OCI-LY7 (cell line): ENCODE measurements at regions not wholly inside any gene's neighbourhood (a gene's known extent, or its start where the extent isn't known, plus 50 kb on each side); places are given as distances from the start of the nearest gene placed in this dataset.

Experiments used
- BruUV-seq: library from RNA; stranded (reverse); fragments of 400-500 nt; replicated peaks from 2 replicates; lab custom pipeline; 2021; lab: Mats Ljungman, UMichigan
- CTCF ChIA-PET: fragments of 300-600 bp; sonication (Branson Sonifier 250); formaldehyde crosslinking; loops from one replicate; lab custom pipeline; 2022; ENCODE audit warnings: antibody characterized with exemption; ENCODE audit not compliant: unreplicated experiment; lab: Charles Lee
- POLR2A ChIA-PET: fragments of 300-600 bp; sonication (Branson Sonifier 250); formaldehyde crosslinking; loops from one replicate; lab custom pipeline; 2022; ENCODE audit warnings: antibody characterized with exemption; lab: Charles Lee
- DNase-seq: peaks from one replicate; pipeline ENCODE4 v3.0.0-alpha.2; 2015; ENCODE audit warnings: low spot score
- H2AFZ ChIP-seq: fragments of 200-600 bp; sonication (generic), shearing (Covaris generic); 2 replicates; pipeline ENCODE4 v1.6.1; 2014; ENCODE audit warnings: mild to moderate bottlenecking, antibody characterized with exemption, low read length, moderate library complexity
- H3K27ac ChIP-seq: fragments of 200-600 bp; sonication (generic); 2 replicates; pipeline ENCODE4 v1.5.1; 2014; ENCODE audit warnings: mixed run types, low read depth, mild to moderate bottlenecking, moderate library complexity, low read length, inconsistent platforms; ENCODE audit not compliant: poor library complexity, severe bottlenecking
- H3K36me3 ChIP-seq: fragments of 200-600 bp; sonication (generic); 2 replicates; pipeline ENCODE4 v1.6.1; 2014; ENCODE audit warnings: mild to moderate bottlenecking, antibody characterized with exemption, low read length, moderate library complexity, mixed read lengths; ENCODE audit not compliant: insufficient read depth
- H3K4me1 ChIP-seq: fragments of 200-600 bp; sonication (generic); 2 replicates; pipeline ENCODE4 v1.5.1; 2014; ENCODE audit warnings: mild to moderate bottlenecking, low read length; ENCODE audit not compliant: insufficient read depth, poor library complexity, severe bottlenecking
- H3K4me2 ChIP-seq: fragments of 200-600 bp; sonication (generic); 2 replicates; pipeline ENCODE4 v1.6.1; 2014; ENCODE audit warnings: mild to moderate bottlenecking, low read length
- H3K4me3 ChIP-seq: fragments of 200-600 bp; sonication (generic); 2 replicates; pipeline ENCODE4 v1.5.1; 2014; ENCODE audit warnings: mild to moderate bottlenecking, low read depth, low read length; ENCODE audit not compliant: poor library complexity, severe bottlenecking
- H3K79me2 ChIP-seq: fragments of 200-600 bp; sonication (generic); 2 replicates; pipeline ENCODE4 v1.6.1; 2016; ENCODE audit warnings: low read depth, mild to moderate bottlenecking, low read length, moderate library complexity, mixed read lengths; ENCODE audit not compliant: insufficient read depth
- H3K9me2 ChIP-seq: fragments of 200-600 bp; sonication (generic); 2 replicates; pipeline ENCODE4 v1.6.1; 2016; ENCODE audit warnings: mild to moderate bottlenecking, low read length, mixed read lengths; ENCODE audit not compliant: insufficient read depth
- H3K9me3 ChIP-seq: fragments of 200-600 bp; sonication (generic); 2 replicates; pipeline ENCODE4 v1.6.1; 2014; ENCODE audit warnings: mild to moderate bottlenecking, mixed run types, low read length, mixed read lengths
- H4K20me1 ChIP-seq: fragments of 200-600 bp; sonication (generic); 2 replicates; pipeline ENCODE4 v1.6.1; 2014; ENCODE audit warnings: mild to moderate bottlenecking, antibody characterized with exemption, low read length, moderate library complexity, mixed read lengths; ENCODE audit not compliant: insufficient read depth
- CTCF ChIP-seq: fragments of 200-600 bp; sonication (generic); conservative IDR thresholded peaks from 2 replicates; pipeline ENCODE4 v1.5.1; 2014; ENCODE audit warnings: mild to moderate bottlenecking, antibody characterized with exemption, low read length, moderate library complexity, mixed read lengths
- EZH2phosphoT487 ChIP-seq: fragments of 200-600 bp; sonication (generic); IDR thresholded peaks from 2 replicates; pipeline ENCODE4 v1.6.1; 2018; ENCODE audit warnings: low read depth, borderline replicate concordance, mild to moderate bottlenecking, mixed run types, antibody characterized with exemption, low read length, moderate library complexity, mixed read lengths
- intact Hi-C: fragments of 100-400 bp; cut with micrococcal nuclease; formaldehyde crosslinking; loops from one replicate; pipeline ENCODE4 v1.10.0; 2022; ENCODE audit not compliant: unreplicated experiment

- Histone ChIP-seq H3K9me2 (no peaks in the 10 kb centered on the region), H3K27ac (no peak overlapping the region), H3K4me2 (no peak overlapping the region), H4K20me1 (no peaks in the 10 kb centered on the region), H3K36me3 (no peaks in the 10 kb centered on the region), H3K79me2 (no peaks in the 10 kb centered on the region), H3K9me3 (no peaks in the 10 kb centered on the region), H3K4me3 (no peak overlapping the region), H3K4me1 (no peaks in the 10 kb centered on the region), H2AFZ (no peak overlapping the region)
- intact Hi-C loops, result no loop called here
- BruUV-seq, result no TSS peak
- TF ChIP-seq CTCF (no peak), EZH2phosphoT487 (no peak)
- POLR2A ChIA-PET, result interaction anchor here (0.5 kb wide), 1 partner anchor 107 kb away, joined by 3 read pairs; no protein-coding TSS in a partner anchor
- no peak for DNase-seq
- CTCF ChIA-PET, result no interaction called here
Observed at GRCh38 chr2:19274439-19274838, 84.0 kb downstream of the OSR1 start.

GRCh38 chr2:19272941-19273470, 85.4 kb downstream of the OSR1 start:
- H2AFZ ChIP-seq, result no peak overlapping the region
- no peaks in the 10 kb centered on the region for H3K9me3 ChIP-seq
- H3K4me3 ChIP-seq, result no peak overlapping the region
- ChIA-PET CTCF (no interaction called here), POLR2A (interaction anchor here (0.6 kb wide), 1 partner anchor 744 kb away, joined by 3 read pairs; no protein-coding TSS in a partner anchor)
- H3K4me1 ChIP-seq, result no peaks in the 10 kb centered on the region
- H3K36me3 ChIP-seq, result no peaks in the 10 kb centered on the region
- BruUV-seq, result no TSS peak
- no peaks in the 10 kb centered on the region for H4K20me1 ChIP-seq
- intact Hi-C loops, result no loop called here
- H3K27ac ChIP-seq, result no peak overlapping the region
- no peak overlapping the region for H3K4me2 ChIP-seq
- no peak for TF ChIP-seq CTCF
- TF ChIP-seq EZH2phosphoT487, result no peak
- H3K79me2 ChIP-seq, result no peaks in the 10 kb centered on the region
- no peaks in the 10 kb centered on the region for H3K9me2 ChIP-seq
- no peak for DNase-seq

- ChIA-PET POLR2A (interaction anchor here (0.6 to 0.7 kb wide), 3 partner anchors 9 to 490 kb away, joined by 3 read pairs; no protein-coding TSS in a partner anchor), CTCF (no interaction called here)
- no peaks in the 10 kb centered on the region for H3K36me3 ChIP-seq
- intact Hi-C loops, result no loop called here
- H3K4me3 ChIP-seq, result no peak overlapping the region
- no peaks in the 10 kb centered on the region for H4K20me1 ChIP-seq
- H2AFZ ChIP-seq, result no peak overlapping the region
- H3K4me1 ChIP-seq, result no peaks in the 10 kb centered on the region
- no peaks in the 10 kb centered on the region for H3K9me3 ChIP-seq
- TF ChIP-seq CTCF (no peak), EZH2phosphoT487 (no peak)
- no peak overlapping the region for H3K27ac ChIP-seq
- DNase-seq, result no peak
- no TSS peak for BruUV-seq
- no peaks in the 10 kb centered on the region for H3K9me2 ChIP-seq
- H3K79me2 ChIP-seq, result no peaks in the 10 kb centered on the region
- H3K4me2 ChIP-seq, result no peak overlapping the region
Observed at GRCh38 chr2:19272039-19272438, 86.4 kb downstream of the OSR1 start.
